HepG2 (cell line): ENCODE measurements at regions not wholly inside any gene's neighbourhood (a gene's known extent, or its start where the extent isn't known, plus 50 kb on each side); places are given as distances from the start of the nearest gene placed in this dataset.

Experiments used
- ATAC-seq: fragments of 200-7000 bp; cut with Tn5 transposase; 3 replicates; pipeline ENCODE4 v1.9.1; 2020; ENCODE audit warnings: mild to moderate bottlenecking, moderate library complexity
- BruUV-seq: library from RNA; stranded (reverse); fragments of 400-500 nt; replicated peaks from 2 replicates; lab custom pipeline; 2021; lab: Mats Ljungman, UMichigan
- CTCF ChIA-PET: fragments of 300-600 bp; formaldehyde crosslinking; extraction: SDS; loops from one replicate; lab custom pipeline; 2021; ENCODE audit warnings: low total read pairs, inconsistent platforms, low intra/inter-chr PET ratio; lab: Yijun Ruan, JAX
- POLR2A ChIA-PET: fragments of 350-600 bp; sonication (Branson Sonifier 250); formaldehyde crosslinking; loops from one replicate; lab custom pipeline; 2020; ENCODE audit warnings: antibody characterized with exemption, inconsistent platforms; lab: Yijun Ruan, JAX
- DNase-seq: peaks from one replicate; pipeline ENCODE4 v3.0.0-alpha.2; 2015; ENCODE audit warnings: low spot score
- FAIRE-seq: peaks from 3 replicates; lab custom pipeline; 2011; peaks lifted over from hg19 to GRCh38; lab: Jason Lieb, UNC
- H2AFZ ChIP-seq: one replicate; pipeline ENCODE4 v1.6.1; 2011; ENCODE audit warnings: low read length, inconsistent platforms
- H3K27ac ChIP-seq: fragments of 300-600 bp; 3 replicates; pipeline ENCODE4 v1.8.0; 2011; ENCODE audit warnings: mixed run types, mild to moderate bottlenecking, mixed read lengths, low read length, inconsistent platforms; ENCODE audit not compliant: insufficient read depth; ENCODE audit errors: extremely low read length
- H3K27me3 ChIP-seq, 2 experiments: fragments of 200-600 bp in 1 of 2; 2 replicates in 1 of 2; 3 replicates in 1 of 2; pipeline versions ENCODE4 v1.6.0 to v1.8.0; 2011; ENCODE audit warnings: low read length in 2 of 2, mild to moderate bottlenecking in 2 of 2, moderate library complexity in 2 of 2, inconsistent platforms in 1 of 2; ENCODE audit not compliant: insufficient read depth in 2 of 2, control insufficient read depth in 1 of 2
- H3K36me3 ChIP-seq, 2 experiments: fragments of 200-600 bp in 1 of 2; replicated peaks in 1 of 2; 2 replicates in 1 of 2; 3 replicates in 1 of 2; pipeline versions ENCODE4 v1.5.1 to v1.8.0; 2011; ENCODE audit warnings: low read length in 2 of 2, inconsistent platforms in 1 of 2; ENCODE audit not compliant: insufficient read depth in 2 of 2, control insufficient read depth in 1 of 2
- H3K4me1 ChIP-seq: 2 replicates; pipeline ENCODE4 v1.5.1; 2012; ENCODE audit warnings: low read length, inconsistent platforms; ENCODE audit not compliant: insufficient read depth
- H3K4me2 ChIP-seq: 2 replicates; pipeline ENCODE4 v1.6.0; 2011; ENCODE audit warnings: low read depth, low read length, inconsistent platforms
- H3K4me3 ChIP-seq, 3 experiments: fragments of 200-600 bp in 1 of 3; sonication (generic), shearing (Covaris generic) in 1 of 3; replicated peaks in 1 of 3; 2 replicates each; pipeline ENCODE4 v1.5.1; 2011 to 2016; ENCODE audit warnings: low read length in 3 of 3, inconsistent platforms in 2 of 3, low read depth in 2 of 3, mild to moderate bottlenecking in 2 of 3, control low read depth in 1 of 3, mixed read lengths in 1 of 3; ENCODE audit not compliant: insufficient read depth in 1 of 3
- H3K79me2 ChIP-seq: one replicate; pipeline ENCODE4 v1.6.1; 2011; ENCODE audit warnings: low read length, inconsistent platforms; ENCODE audit not compliant: insufficient read depth
- H3K9ac ChIP-seq: 2 replicates; pipeline ENCODE4 v1.6.0; 2011; ENCODE audit warnings: mild to moderate bottlenecking, low read depth, low read length, inconsistent platforms; ENCODE audit not compliant: insufficient read depth
- H3K9me3 ChIP-seq: 2 replicates; pipeline ENCODE4 v1.5.1; 2012; ENCODE audit warnings: mild to moderate bottlenecking, low read length
- H4K20me1 ChIP-seq: 2 replicates; pipeline ENCODE4 v1.6.0; 2011; ENCODE audit warnings: inconsistent platforms, mild to moderate bottlenecking, low read length, moderate library complexity; ENCODE audit not compliant: insufficient read depth
- FOSL2 ChIP-seq: sonication (generic); formaldehyde crosslinking; IDR thresholded peaks from 2 replicates; pipeline ENCODE4 v1.4.0; 2020; ENCODE audit warnings: missing genetic modification reagents
- GATAD1 ChIP-seq: IDR thresholded peaks from 2 replicates; pipeline ENCODE4 v1.6.1; 2016; ENCODE audit warnings: missing genetic modification reagents, missing compliant biosample characterization
- GTF3A ChIP-seq: sonication (generic); formaldehyde crosslinking; conservative IDR thresholded peaks from 2 replicates; pipeline ENCODE4 v1.4.0; 2020; ENCODE audit warnings: mild to moderate bottlenecking, missing genetic modification reagents
- PLSCR1 ChIP-seq: sonication (generic); formaldehyde crosslinking; IDR thresholded peaks from 2 replicates; pipeline ENCODE4 v1.5.0; 2020; ENCODE audit warnings: missing genetic modification reagents, mild to moderate bottlenecking, borderline replicate concordance
- POGK ChIP-seq: sonication (generic); formaldehyde crosslinking; conservative IDR thresholded peaks from 2 replicates; pipeline ENCODE4 v1.8.0; 2022; ENCODE audit warnings: mild to moderate bottlenecking, moderate library complexity, missing genetic modification reagents
- ZBTB43 ChIP-seq: sonication (generic); formaldehyde crosslinking; conservative IDR thresholded peaks from 2 replicates; pipeline ENCODE4 v1.4.0; 2020; ENCODE audit warnings: missing genetic modification reagents
- ZFP1 ChIP-seq: IDR thresholded peaks from 2 replicates; pipeline ENCODE4 v1.6.1; 2016
- ZFP82 ChIP-seq: sonication (generic); formaldehyde crosslinking; IDR thresholded peaks from 2 replicates; pipeline ENCODE4 v1.5.1; 2020; ENCODE audit warnings: mild to moderate bottlenecking, missing genetic modification reagents, borderline replicate concordance
- ZKSCAN5 ChIP-seq: sonication (generic); formaldehyde crosslinking; IDR thresholded peaks from 2 replicates; pipeline ENCODE4 v1.5.1; 2020; ENCODE audit warnings: mild to moderate bottlenecking, missing genetic modification reagents
- ZNF260 ChIP-seq: sonication (generic); formaldehyde crosslinking; IDR thresholded peaks from 2 replicates; pipeline ENCODE4 v1.4.0; 2020; ENCODE audit warnings: missing genetic modification reagents, low read depth, mild to moderate bottlenecking, borderline replicate concordance
- ZNF275 ChIP-seq: sonication (generic); formaldehyde crosslinking; IDR thresholded peaks from 2 replicates; pipeline ENCODE4 v1.8.0; 2022; ENCODE audit warnings: missing genetic modification reagents, mild to moderate bottlenecking, inconsistent platforms, borderline replicate concordance
- ZNF337 ChIP-seq: sonication (generic); formaldehyde crosslinking; IDR thresholded peaks from 2 replicates; pipeline ENCODE4 v1.5.1; 2020; ENCODE audit warnings: missing genetic modification reagents, low read depth, mild to moderate bottlenecking, borderline replicate concordance
- ZNF44 ChIP-seq: sonication (generic); formaldehyde crosslinking; IDR thresholded peaks from 2 replicates; pipeline ENCODE4 v1.5.1; 2020; ENCODE audit warnings: mild to moderate bottlenecking, missing genetic modification reagents
- ZNF629 ChIP-seq: sonication (generic); formaldehyde crosslinking; conservative IDR thresholded peaks from 2 replicates; pipeline ENCODE4 v1.5.0; 2020; ENCODE audit warnings: missing genetic modification reagents
- ZSCAN22 ChIP-seq: sonication (generic); formaldehyde crosslinking; IDR thresholded peaks from 2 replicates; pipeline ENCODE4 v1.4.0; 2020; ENCODE audit warnings: mild to moderate bottlenecking, missing genetic modification reagents
- WGBS: methylation state at CpG from one replicate; pipeline ENCODE4 v1.1.6; 2017; ENCODE audit warnings: low lambda C conversion rate; 5-methylcytosine and 5-hydroxymethylcytosine counted together
- in situ Hi-C: cut with HindIII; loops from 2 replicates; pipeline ENCODE4 v1.10.0; 2017; ENCODE audit warnings: low pct_unique_long_range_greater_than_20kb; ENCODE audit not compliant: extremely low pct_ligation_motif_present
- intact Hi-C: fragments of 100-400 bp; cut with micrococcal nuclease; formaldehyde crosslinking; loops from one replicate; pipeline ENCODE4 v1.10.0; 2022; ENCODE audit not compliant: unreplicated experiment

GRCh38 chr1:47685763-47686066 lies 247.9 kb downstream of the FOXD2 start (continued):
- TF ChIP-seq ZKSCAN5 (CRISPR knock-in tag) (no peak), ZFP82 (CRISPR knock-in tag) (no peak), FOSL2 (no peak), GATAD1 (CRISPR knock-in tag) (no peak), GTF3A (no peak), ZNF337 (CRISPR knock-in tag) (no peak), PLSCR1 (CRISPR knock-in tag) (no peak)
- TF ChIP-seq, all 625 proteins: peak for 0

- peaks cover 7 to 38% of the 10 kb centered on the region in 2 experiments; a peak in 3 of 5 replicates for H3K27me3 ChIP-seq
- H3K9me3 ChIP-seq: no peaks in the 10 kb centered on the region
- DNase-seq (no peak), FAIRE-seq (no peak), ATAC-seq (no peak; the same call in 1 of the 3 replicates)
- in situ Hi-C loops (no loop called here), intact Hi-C loops (no loop called here)
- H3K36me3 ChIP-seq: no peaks in the 10 kb centered on the region
- no peak overlapping the region for H3K4me3 ChIP-seq
- ChIA-PET POLR2A (no interaction called here), CTCF (no interaction called here)
- H4K20me1 ChIP-seq: no peaks in the 10 kb centered on the region
- no peak overlapping the region for H2AFZ ChIP-seq
- no peak overlapping the region for H3K9ac ChIP-seq
- WGBS: 16% methylated on average over 14 of the region's 15 CpGs
- H3K4me2 ChIP-seq: no peak overlapping the region
- H3K79me2 ChIP-seq: no peaks in the 10 kb centered on the region
- BruUV-seq: no TSS peak
- H3K27ac ChIP-seq: no peak overlapping the region
- no peaks in the 10 kb centered on the region for H3K4me1 ChIP-seq
- TF ChIP-seq ZNF44 (CRISPR knock-in tag) (no peak), ZFP1 (CRISPR knock-in tag) (no peak), ZNF275 (CRISPR knock-in tag) (no peak), POGK (no peak), ZNF260 (CRISPR knock-in tag) (no peak), ZNF629 (no peak), ZSCAN22 (CRISPR knock-in tag) (no peak), ZBTB43 (CRISPR knock-in tag) (no peak)
Measured at GRCh38 chr1:47686731-47687630, 249.1 kb downstream of the FOXD2 start.
